ENCODE measurements at regions not wholly inside any gene's neighbourhood (a gene's known extent, or its start where the extent isn't known, plus 50 kb on each side); places are given as distances from the start of the nearest gene placed in this dataset.

- FAIRE-seq = no peak
- CTCF ChIA-PET = no interaction called here
- peak; percentile 55 to 67; a peak in 2 of 5 replicates for TF ChIP-seq JUN (IDR thresholded peaks at IDR 0.05)
- TF ChIP-seq MAZ (IDR thresholded peaks at IDR 0.05; ENCODE audit: borderline replicate concordance, low read depth, low read length) = no peak
- TF ChIP-seq ZSCAN20 (CRISPR knock-in tag; IDR thresholded peaks at IDR 0.05) = no peak
- no peak for TF ChIP-seq CBX8 (IDR thresholded peaks at IDR 0.05)
- peak; percentile 74; the same call in 1 of the 2 replicates for TF ChIP-seq JUNB (IDR thresholded peaks at IDR 0.05)
- peak; percentile 95; the same call in 2 of the 3 replicates for TF ChIP-seq BCL3 (IDR thresholded peaks at IDR 0.05)
- TF ChIP-seq RARB (CRISPR knock-in tag; IDR thresholded peaks at IDR 0.05) = no peak
- no peak for TF ChIP-seq PHF8 (IDR thresholded peaks at IDR 0.05; ENCODE audit: borderline replicate concordance, low read depth)
- no peak for TF ChIP-seq RNF2 (IDR thresholded peaks at IDR 0.05; ENCODE audit: borderline replicate concordance, low read depth)
- TF ChIP-seq REST (IDR thresholded peaks at IDR 0.05) = no peak
- TF ChIP-seq HOXA7 (CRISPR knock-in tag; IDR thresholded peaks at IDR 0.05) = no peak
- peak; percentile 93 to 98 for TF ChIP-seq CEBPB (IDR thresholded peaks at IDR 0.05)
- no peak for TF ChIP-seq ATOH8 (CRISPR knock-in tag; IDR thresholded peaks at IDR 0.05; ENCODE audit: low read depth)
- no peak for TF ChIP-seq BHLHE40 (IDR thresholded peaks at IDR 0.05; ENCODE audit: low read depth, low read length)
- no peak for TF ChIP-seq NR3C1 (IDR thresholded peaks at IDR 0.05)
- no peak for TF ChIP-seq USF2 (IDR thresholded peaks at IDR 0.05)
- peak; percentile 46; the same call in 1 of the 2 replicates for TF ChIP-seq MAX (IDR thresholded peaks at IDR 0.05)
- no peak for TF ChIP-seq MYC (IDR thresholded peaks at IDR 0.05; ENCODE audit: borderline replicate concordance, low read length)
- no peak for TF ChIP-seq PBX3 (IDR thresholded peaks at IDR 0.05)
- TF ChIP-seq ZFP36 (IDR thresholded peaks at IDR 0.05; ENCODE audit: borderline replicate concordance, partially characterized antibody) = peak; percentile 53
- TF ChIP-seq ELK1 (IDR thresholded peaks at IDR 0.05; ENCODE audit: low read depth, low read length) = no peak
- no peak for TF ChIP-seq CHD2 (IDR thresholded peaks at IDR 0.05; ENCODE audit: low read length, partially characterized antibody)
- no peak for TF ChIP-seq E2F6 (IDR thresholded peaks at IDR 0.05; ENCODE audit: borderline replicate concordance, low read depth)
- TF ChIP-seq EHMT2 (IDR thresholded peaks at IDR 0.05; ENCODE audit: low read depth) = no peak
- TF ChIP-seq RFX5 (IDR thresholded peaks at IDR 0.05) = no peak
- TF ChIP-seq FOSL2 (IDR thresholded peaks at IDR 0.05) = no peak
- 0 out of 2 replicates have a peak, but pooled peaks have one; percentile 20 for TF ChIP-seq FOSL2 (CRISPR knock-in tag; IDR thresholded peaks at IDR 0.05)
- TF ChIP-seq SREBF2 (IDR thresholded peaks at IDR 0.05) = no peak
- TF ChIP-seq HDAC2 (IDR thresholded peaks at IDR 0.05) = no peak
- peak; percentile 95 for TF ChIP-seq GATA3 (IDR thresholded peaks at IDR 0.05; ENCODE audit: borderline replicate concordance)
- peak in 1 of 2 experiments; percentile 12; a peak in 1 of 5 replicates for TF ChIP-seq EP300 (IDR thresholded peaks at IDR 0.05)
- peak; percentile 84 for TF ChIP-seq HES2 (IDR thresholded peaks at IDR 0.05)
- TF ChIP-seq EHF (CRISPR knock-in tag; IDR thresholded peaks at IDR 0.05) = no peak
Measured at GRCh38 chr9:115495052-115495635, 377.2 kb upstream of the TNC start.

More at GRCh38 chr9:115495052-115495635, 377.2 kb upstream of the TNC start:
- H3K4me3 ChIP-seq = no peak overlapping the region
- H3K4me1 ChIP-seq = peaks cover 24% of the 10 kb centered on the region
- H3K9me3 ChIP-seq = no peaks in the 10 kb centered on the region
- ATAC-seq (peak; percentile 54 to 80; a peak in 4 of 6 replicates), DNase-seq (ENCODE audit: low read depth in 1 of 2, low spot score in 1 of 2) (peak in 1 of 2 experiments; percentile 66)
- no peak overlapping the region for H3K27ac ChIP-seq
- H3K4me2 ChIP-seq = peak overlapping the region; percentile 53
- POLR2A ChIA-PET = no interaction called here
- WGBS (ENCODE audit: missing lambda C conversion rate) = 12% methylated on average over 6 of the region's 6 CpGs
